ENCODE measurements at regions not wholly inside any gene's neighbourhood (a gene's known extent, or its start where the extent isn't known, plus 50 kb on each side); places are given as distances from the start of the nearest gene placed in this dataset.

- H3K36me3 ChIP-seq (ENCODE audit: control insufficient read depth, insufficient read depth, low read length): no peaks in the 10 kb centered on the region
- H3K27ac ChIP-seq (ENCODE audit: low read depth, low read length, severe bottlenecking): no peak overlapping the region
- H3K4me3 ChIP-seq (ENCODE audit: extremely low read depth, insufficient read depth, low read length, poor library complexity, severe bottlenecking): no peak overlapping the region
- no peaks in the 10 kb centered on the region for H3K9me3 ChIP-seq (ENCODE audit: control insufficient read depth, low read length)
- no peaks in the 10 kb centered on the region for H3K4me1 ChIP-seq (ENCODE audit: control insufficient read depth, insufficient read depth, low read length, poor library complexity, severe bottlenecking)
Measured at GRCh38 chr16:56029026-56029425, 153.9 kb upstream of the CES5A start.

DNA sequence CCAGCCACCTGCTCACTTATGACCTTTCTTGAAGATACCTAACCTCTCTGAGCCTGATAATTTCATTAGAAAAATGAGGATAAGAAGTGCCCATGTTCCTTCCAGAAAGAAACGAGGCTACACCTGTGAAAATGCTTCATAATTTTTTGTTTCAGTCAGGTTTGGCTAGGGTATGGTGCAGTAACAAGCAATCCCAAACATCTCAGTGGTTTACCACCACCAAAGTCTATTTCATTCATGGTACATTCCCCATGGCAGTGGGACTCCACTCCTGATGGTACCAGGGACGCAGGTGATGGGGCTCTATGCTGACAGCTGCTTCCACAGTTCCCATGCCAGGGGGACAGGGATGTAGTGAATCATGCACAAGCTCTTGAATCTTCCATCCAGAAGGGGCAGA lies 147.6 kb upstream of the CES5A start:
- Histone ChIP-seq H3K4me3 (ENCODE audit: extremely low read depth, insufficient read depth, low read length, poor library complexity, severe bottlenecking) (no peak overlapping the region), H3K9me3 (ENCODE audit: control insufficient read depth, low read length) (no peaks in the 10 kb centered on the region), H3K36me3 (ENCODE audit: control insufficient read depth, insufficient read depth, low read length) (no peaks in the 10 kb centered on the region), H3K27ac (ENCODE audit: low read depth, low read length, severe bottlenecking) (no peak overlapping the region), H3K4me1 (ENCODE audit: control insufficient read depth, insufficient read depth, low read length, poor library complexity, severe bottlenecking) (no peaks in the 10 kb centered on the region)
- WGBS, 2 experiments (ENCODE audit: insufficient coverage in 2 of 2): 46 to 76% methylated on average over 2 of the region's 2 CpGs

DNA sequence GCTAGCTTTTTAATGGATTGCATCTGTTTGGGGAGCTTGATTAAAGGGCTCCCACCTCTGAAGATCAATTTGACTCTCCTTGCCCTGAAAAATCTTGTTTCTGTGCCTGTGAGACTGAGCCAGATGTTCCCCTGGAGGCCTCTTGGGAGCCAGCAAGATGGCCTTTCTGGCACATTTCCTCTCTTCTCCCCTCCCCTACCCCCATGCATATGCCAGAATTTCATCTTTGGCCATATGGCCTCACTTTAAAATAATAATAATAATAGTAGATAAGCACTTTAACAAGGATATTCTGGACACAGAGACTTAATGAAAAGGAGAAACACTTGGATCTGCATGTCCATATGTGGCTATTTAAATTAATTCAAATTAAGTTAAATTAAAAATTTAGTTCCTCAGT lies 144.1 kb upstream of the CES5A start:
- H3K9me3 ChIP-seq (ENCODE audit: control insufficient read depth, low read length): no peaks in the 10 kb centered on the region

DNA sequence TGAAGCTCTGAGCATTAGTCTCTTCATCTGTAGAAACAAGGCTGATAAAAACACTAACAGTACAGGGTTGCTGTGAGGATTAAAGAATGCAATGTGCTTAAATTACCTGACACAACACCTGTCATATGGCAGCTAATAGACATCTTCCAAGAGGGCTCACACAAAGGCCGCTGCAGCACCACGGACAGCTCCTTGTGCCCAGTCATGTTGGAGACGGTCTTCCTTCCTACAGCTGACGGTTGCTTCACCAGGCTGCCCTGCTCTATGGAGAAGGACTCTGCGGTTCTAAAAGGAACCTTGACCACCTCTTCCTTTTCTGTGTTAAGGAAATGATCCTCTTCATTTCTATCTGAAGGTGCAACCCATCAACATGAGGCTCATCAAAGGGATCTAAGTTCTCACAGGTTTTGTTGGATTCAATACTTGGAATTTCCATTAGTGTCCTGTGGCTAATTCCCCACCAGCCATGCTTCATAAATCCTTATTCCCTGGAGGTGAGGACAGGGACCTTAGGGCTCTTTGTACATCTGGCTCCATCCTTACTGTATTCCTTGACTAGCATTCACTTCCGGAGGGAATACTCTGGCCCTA lies 138.9 kb upstream of the CES5A start:
- Histone ChIP-seq H3K36me3 (ENCODE audit: control insufficient read depth, insufficient read depth, low read length) (no peaks in the 10 kb centered on the region), H3K9me3 (ENCODE audit: control insufficient read depth, low read length) (no peaks in the 10 kb centered on the region), H3K4me3 (ENCODE audit: extremely low read depth, insufficient read depth, low read length, poor library complexity, severe bottlenecking) (no peak overlapping the region), H3K4me1 (ENCODE audit: control insufficient read depth, insufficient read depth, low read length, poor library complexity, severe bottlenecking) (no peaks in the 10 kb centered on the region), H3K27ac (ENCODE audit: low read depth, low read length, severe bottlenecking) (no peak overlapping the region)
- 23 to 31% methylated on average over 5 to 6 of the region's 6 CpGs for WGBS, 2 experiments (ENCODE audit: insufficient coverage in 2 of 2)

More for the DNA sequence above, 144.1 kb upstream of the CES5A start:
- H3K4me3 ChIP-seq (ENCODE audit: extremely low read depth, insufficient read depth, low read length, poor library complexity, severe bottlenecking): no peak overlapping the region
- H3K27ac ChIP-seq (ENCODE audit: low read depth, low read length, severe bottlenecking): no peak overlapping the region
- H3K36me3 ChIP-seq (ENCODE audit: control insufficient read depth, insufficient read depth, low read length): no peaks in the 10 kb centered on the region
- no peaks in the 10 kb centered on the region for H3K4me1 ChIP-seq (ENCODE audit: control insufficient read depth, insufficient read depth, low read length, poor library complexity, severe bottlenecking)

GRCh38 chr16:56012482-56012811 lies 137.3 kb upstream of the CES5A start:
- 61 to 75% methylated on average over 3 of the region's 3 CpGs for WGBS, 2 experiments (ENCODE audit: insufficient coverage in 2 of 2)
- Histone ChIP-seq H3K4me1 (ENCODE audit: control insufficient read depth, insufficient read depth, low read length, poor library complexity, severe bottlenecking) (no peaks in the 10 kb centered on the region), H3K9me3 (ENCODE audit: control insufficient read depth, low read length) (no peaks in the 10 kb centered on the region), H3K4me3 (ENCODE audit: extremely low read depth, insufficient read depth, low read length, poor library complexity, severe bottlenecking) (no peak overlapping the region), H3K27ac (ENCODE audit: low read depth, low read length, severe bottlenecking) (no peak overlapping the region), H3K36me3 (ENCODE audit: control insufficient read depth, insufficient read depth, low read length) (no peaks in the 10 kb centered on the region)

GRCh38 chr16:56011808-56012481 lies 136.8 kb upstream of the CES5A start:
- H3K4me1 ChIP-seq (ENCODE audit: control insufficient read depth, insufficient read depth, low read length, poor library complexity, severe bottlenecking): no peaks in the 10 kb centered on the region
- no peaks in the 10 kb centered on the region for H3K36me3 ChIP-seq (ENCODE audit: control insufficient read depth, insufficient read depth, low read length)
- WGBS, 2 experiments (ENCODE audit: insufficient coverage in 2 of 2): 50 to 90% methylated on average over 1 to 2 of the region's 3 CpGs
- no peak overlapping the region for H3K4me3 ChIP-seq (ENCODE audit: extremely low read depth, insufficient read depth, low read length, poor library complexity, severe bottlenecking)
- H3K9me3 ChIP-seq (ENCODE audit: control insufficient read depth, low read length): no peaks in the 10 kb centered on the region
- H3K27ac ChIP-seq (ENCODE audit: low read depth, low read length, severe bottlenecking): no peak overlapping the region

DNA sequence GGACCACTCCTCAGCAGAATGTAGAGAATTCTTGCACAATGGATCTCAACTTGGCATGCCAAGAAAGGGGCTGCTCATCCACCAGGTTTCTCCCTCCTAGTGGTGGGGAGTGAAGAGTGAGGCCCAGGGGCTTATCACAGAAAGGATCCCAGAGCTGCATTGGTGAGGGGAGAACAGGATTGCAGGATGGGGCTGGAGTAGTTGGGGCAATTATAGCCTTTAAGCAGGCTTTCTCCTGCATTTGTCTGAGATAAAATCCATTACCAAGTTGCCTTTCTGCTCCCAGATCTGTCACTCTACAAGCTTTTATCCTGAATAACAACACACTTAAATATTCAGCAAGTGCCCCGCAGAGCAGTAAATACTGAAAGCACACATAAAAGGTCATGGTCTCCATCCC lies 130.8 kb upstream of the CES5A start:
- Histone ChIP-seq H3K9me3 (ENCODE audit: control insufficient read depth, low read length) (no peaks in the 10 kb centered on the region), H3K27ac (ENCODE audit: low read depth, low read length, severe bottlenecking) (no peak overlapping the region), H3K36me3 (ENCODE audit: control insufficient read depth, insufficient read depth, low read length) (no peaks in the 10 kb centered on the region), H3K4me3 (ENCODE audit: extremely low read depth, insufficient read depth, low read length, poor library complexity, severe bottlenecking) (no peak overlapping the region), H3K4me1 (ENCODE audit: control insufficient read depth, insufficient read depth, low read length, poor library complexity, severe bottlenecking) (no peaks in the 10 kb centered on the region)
- WGBS, 2 experiments (ENCODE audit: insufficient coverage in 2 of 2): no CpG with 5 or more reads among the region's 1 CpG

DNA sequence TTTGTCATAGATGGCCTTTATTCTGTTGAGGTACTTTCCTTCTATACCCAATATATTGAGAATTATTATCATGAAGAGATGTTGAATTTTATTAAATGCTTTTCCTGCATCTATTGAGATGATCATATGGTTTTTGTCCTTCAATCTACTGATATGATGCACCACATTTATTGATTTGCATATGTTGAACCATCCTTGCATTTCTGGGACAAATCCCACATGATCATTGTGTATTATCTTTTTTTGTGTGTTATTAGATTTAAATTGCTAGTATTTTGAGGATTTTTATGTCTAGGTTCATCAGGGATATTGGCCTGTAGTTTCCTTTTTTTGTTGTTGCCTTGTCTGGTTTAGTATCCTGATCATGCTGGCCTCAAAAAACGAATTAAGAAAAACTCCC lies 124.5 kb upstream of the CES5A start:
- no CpG with 5 or more reads among the region's 1 CpG for WGBS, 2 experiments (ENCODE audit: insufficient coverage in 2 of 2)
- Histone ChIP-seq H3K9me3 (ENCODE audit: control insufficient read depth, low read length) (no peaks in the 10 kb centered on the region), H3K4me1 (ENCODE audit: control insufficient read depth, insufficient read depth, low read length, poor library complexity, severe bottlenecking) (no peaks in the 10 kb centered on the region), H3K4me3 (ENCODE audit: extremely low read depth, insufficient read depth, low read length, poor library complexity, severe bottlenecking) (no peak overlapping the region), H3K27ac (ENCODE audit: low read depth, low read length, severe bottlenecking) (no peak overlapping the region), H3K36me3 (ENCODE audit: control insufficient read depth, insufficient read depth, low read length) (no peaks in the 10 kb centered on the region)

- Histone ChIP-seq H3K27ac (ENCODE audit: low read depth, low read length, severe bottlenecking) (no peak overlapping the region), H3K4me3 (ENCODE audit: extremely low read depth, insufficient read depth, low read length, poor library complexity, severe bottlenecking) (no peak overlapping the region), H3K4me1 (ENCODE audit: control insufficient read depth, insufficient read depth, low read length, poor library complexity, severe bottlenecking) (no peaks in the 10 kb centered on the region), H3K36me3 (ENCODE audit: control insufficient read depth, insufficient read depth, low read length) (no peaks in the 10 kb centered on the region), H3K9me3 (ENCODE audit: control insufficient read depth, low read length) (no peaks in the 10 kb centered on the region)
- 100% methylated on average over 1 of the region's 3 CpGs; no CpG with 5 or more reads in 1 of the 2 experiments for WGBS, 2 experiments (ENCODE audit: insufficient coverage in 2 of 2)
Measured at GRCh38 chr16:55993088-55993487, 117.9 kb upstream of the CES5A start.

- Histone ChIP-seq H3K4me3 (ENCODE audit: extremely low read depth, insufficient read depth, low read length, poor library complexity, severe bottlenecking) (no peak overlapping the region), H3K36me3 (ENCODE audit: control insufficient read depth, insufficient read depth, low read length) (no peaks in the 10 kb centered on the region), H3K9me3 (ENCODE audit: control insufficient read depth, low read length) (no peaks in the 10 kb centered on the region), H3K4me1 (ENCODE audit: control insufficient read depth, insufficient read depth, low read length, poor library complexity, severe bottlenecking) (no peaks in the 10 kb centered on the region), H3K27ac (ENCODE audit: low read depth, low read length, severe bottlenecking) (no peak overlapping the region)
- WGBS, 2 experiments (ENCODE audit: insufficient coverage in 2 of 2): 90 to 100% methylated on average over 1 of the region's 1 CpG
Measured at GRCh38 chr16:55992551-55992950, 117.4 kb upstream of the CES5A start.

- Histone ChIP-seq H3K9me3 (ENCODE audit: control insufficient read depth, low read length) (no peaks in the 10 kb centered on the region), H3K4me1 (ENCODE audit: control insufficient read depth, insufficient read depth, low read length, poor library complexity, severe bottlenecking) (no peaks in the 10 kb centered on the region), H3K36me3 (ENCODE audit: control insufficient read depth, insufficient read depth, low read length) (no peaks in the 10 kb centered on the region), H3K27ac (ENCODE audit: low read depth, low read length, severe bottlenecking) (no peak overlapping the region), H3K4me3 (ENCODE audit: extremely low read depth, insufficient read depth, low read length, poor library complexity, severe bottlenecking) (no peak overlapping the region)
- 71 to 88% methylated on average over 1 of the region's 2 CpGs for WGBS, 2 experiments (ENCODE audit: insufficient coverage in 2 of 2)
Measured at GRCh38 chr16:55991843-55992242, 116.7 kb upstream of the CES5A start.

All from mesodermal cell (in vitro differentiated cells).